H1 (cell line): ENCODE measurements at regions not wholly inside any gene's neighbourhood (a gene's known extent, or its start where the extent isn't known, plus 50 kb on each side); places are given as distances from the start of the nearest gene placed in this dataset.

Experiments used
- ATF3 ChIP-seq: IDR thresholded peaks from 2 replicates; pipeline ENCODE4 v1.6.1; 2011; ENCODE audit warnings: low read depth, mild to moderate bottlenecking, low read length; ENCODE audit not compliant: insufficient read depth
- CEBPB ChIP-seq: IDR thresholded peaks from 2 replicates; pipeline ENCODE4 v1.6.1; 2012; ENCODE audit warnings: low read depth, low read length
- CHD7 ChIP-seq: fragments of 300-600 bp; sonication (generic); IDR thresholded peaks from 2 replicates; pipeline ENCODE4 v1.7.1; 2012; ENCODE audit warnings: low read length, moderate library complexity, mild to moderate bottlenecking, inconsistent platforms; ENCODE audit not compliant: insufficient replicate concordance
- CTCF ChIP-seq, 3 experiments: IDR thresholded peaks; 1 replicate in 2 of 3; 2 replicates in 1 of 3; pipeline versions ENCODE4 v1.5.1 to v1.6.1; 2011; ENCODE audit warnings: low read length in 3 of 3, mild to moderate bottlenecking in 3 of 3, inconsistent platforms in 2 of 3, low read depth in 1 of 3, moderate library complexity in 1 of 3; ENCODE audit not compliant: insufficient read depth in 1 of 3; ENCODE audit errors: control extremely low read depth in 1 of 3
- HDAC6 ChIP-seq: IDR thresholded peaks from one replicate; pipeline ENCODE4 v1.7.1; 2012; ENCODE audit warnings: low read depth, mild to moderate bottlenecking, inconsistent platforms, low read length, moderate library complexity
- POLR2AphosphoS5 ChIP-seq: IDR thresholded peaks from 2 replicates; pipeline ENCODE4 v1.6.1; 2011; ENCODE audit warnings: low read depth, low read length
- RXRA ChIP-seq: IDR thresholded peaks from 2 replicates; pipeline ENCODE4 v1.6.1; 2011; ENCODE audit warnings: low read depth, mild to moderate bottlenecking, low read length, moderate library complexity; ENCODE audit not compliant: insufficient read depth
- TBP ChIP-seq: IDR thresholded peaks from 2 replicates; pipeline ENCODE4 v1.6.1; 2011; ENCODE audit warnings: low read depth, low read length, improper control_type of control experiment

GRCh38 chr13:40192858-40193257 lies 473.6 kb downstream of the FOXO1 start (continued):
- no peak for TF ChIP-seq CHD7
- no peak for TF ChIP-seq ATF3
- TF ChIP-seq POLR2AphosphoS5, result no peak
- TF ChIP-seq RXRA, result no peak
- TF ChIP-seq HDAC6, result no peak
- no peak for TF ChIP-seq TBP
- TF ChIP-seq CEBPB, result no peak
- TF ChIP-seq CTCF (IDR thresholded peaks at IDR 0.05; ENCODE audit: control extremely low read depth in 1 of 3, insufficient read depth in 1 of 3, low read depth in 1 of 3, low read length in 3 of 3), result no peak
